HepG2 (cell line): ENCODE measurements at regions not wholly inside any gene's neighbourhood (a gene's known extent, or its start where the extent isn't known, plus 50 kb on each side); places are given as distances from the start of the nearest gene placed in this dataset.

Experiments used
- CSRNP1 ChIP-seq: sonication (generic); formaldehyde crosslinking; IDR thresholded peaks from 2 replicates; pipeline ENCODE4 v1.8.1; 2023; ENCODE audit warnings: mild to moderate bottlenecking, missing genetic modification reagents
- DBP ChIP-seq: sonication (generic); formaldehyde crosslinking; IDR thresholded peaks from 2 replicates; pipeline ENCODE4 v1.4.0; 2020; ENCODE audit warnings: missing genetic modification reagents; ENCODE audit errors: not compliant biosample characterization
- ELF1 ChIP-seq: sonication (generic); formaldehyde crosslinking; IDR thresholded peaks from 2 replicates; pipeline ENCODE4 v1.4.0; 2020; ENCODE audit warnings: missing genetic modification reagents
- HOXA3 ChIP-seq: sonication (generic); formaldehyde crosslinking; IDR thresholded peaks from 2 replicates; pipeline ENCODE4 v1.5.0; 2020; ENCODE audit warnings: missing genetic modification reagents
- IRF2 ChIP-seq: IDR thresholded peaks from 2 replicates; pipeline ENCODE4 v1.6.1; 2018; ENCODE audit warnings: missing genetic modification reagents, missing compliant biosample characterization
- IRF9 ChIP-seq: sonication (generic); formaldehyde crosslinking; IDR thresholded peaks from 2 replicates; pipeline ENCODE4 v1.8.0; 2022; ENCODE audit warnings: missing genetic modification reagents, mild to moderate bottlenecking, borderline replicate concordance
- MATR3 ChIP-seq: sonication (generic); formaldehyde crosslinking; IDR thresholded peaks from 2 replicates; pipeline ENCODE4 v1.4.0; 2020; ENCODE audit warnings: missing genetic modification reagents
- NR1H2 ChIP-seq: sonication (generic); formaldehyde crosslinking; IDR thresholded peaks from 2 replicates; pipeline ENCODE4 v1.8.1; 2022; ENCODE audit warnings: low read depth, missing genetic modification reagents, borderline replicate concordance
- PAF1 ChIP-seq: IDR thresholded peaks from 2 replicates; pipeline ENCODE4 v1.6.1; 2016; ENCODE audit warnings: missing genetic modification reagents, missing compliant biosample characterization
- SMAD9 ChIP-seq: sonication (generic); formaldehyde crosslinking; IDR thresholded peaks from 2 replicates; pipeline ENCODE4 v1.5.1; 2020; ENCODE audit warnings: mild to moderate bottlenecking, missing genetic modification reagents
- ZBTB26 ChIP-seq: IDR thresholded peaks from 2 replicates; pipeline ENCODE4 v1.6.1; 2016; ENCODE audit warnings: missing compliant biosample characterization, missing genetic modification reagents, borderline replicate concordance
- ZBTB7A ChIP-seq: sonication (generic); formaldehyde crosslinking; IDR thresholded peaks from 2 replicates; pipeline ENCODE4 v1.8.0; 2022; ENCODE audit warnings: mild to moderate bottlenecking, missing genetic modification reagents
- ZMYM3 ChIP-seq: sonication (generic); formaldehyde crosslinking; IDR thresholded peaks from 2 replicates; pipeline ENCODE4 v1.5.1; 2020; ENCODE audit warnings: mild to moderate bottlenecking, missing genetic modification reagents
- ZNF124 ChIP-seq: sonication (generic); formaldehyde crosslinking; IDR thresholded peaks from 2 replicates; pipeline ENCODE4 v1.4.0; 2020; ENCODE audit warnings: missing genetic modification reagents
- ZNF207 ChIP-seq: fragments of 450-650 bp; IDR thresholded peaks from 2 replicates; pipeline ENCODE4 v1.6.1; 2016; ENCODE audit warnings: antibody characterized with exemption, borderline replicate concordance
- ZNF24 ChIP-seq: fragments of 450-650 bp; IDR thresholded peaks from 2 replicates; pipeline ENCODE4 v1.6.1; 2017; ENCODE audit warnings: antibody characterized with exemption, mild to moderate bottlenecking
- ZNF281 ChIP-seq: sonication (generic); formaldehyde crosslinking; IDR thresholded peaks from 2 replicates; pipeline ENCODE4 v1.4.0; 2020; ENCODE audit warnings: missing genetic modification reagents, borderline replicate concordance
- ZNF337 ChIP-seq: sonication (generic); formaldehyde crosslinking; IDR thresholded peaks from 2 replicates; pipeline ENCODE4 v1.5.1; 2020; ENCODE audit warnings: missing genetic modification reagents, low read depth, mild to moderate bottlenecking, borderline replicate concordance
- ZNF501 ChIP-seq: sonication (generic); formaldehyde crosslinking; IDR thresholded peaks from 2 replicates; pipeline ENCODE4 v1.5.1; 2020; ENCODE audit warnings: mild to moderate bottlenecking, moderate library complexity, missing genetic modification reagents
- ZNF558 ChIP-seq: sonication (generic); formaldehyde crosslinking; IDR thresholded peaks from 2 replicates; pipeline ENCODE4 v1.9.0; 2022; ENCODE audit warnings: mild to moderate bottlenecking, missing genetic modification reagents, borderline replicate concordance
- ZNF598 ChIP-seq: sonication (generic); formaldehyde crosslinking; IDR thresholded peaks from 2 replicates; pipeline ENCODE4 v1.5.1; 2020; ENCODE audit warnings: mild to moderate bottlenecking, missing genetic modification reagents, borderline replicate concordance
- ZNF629 ChIP-seq: sonication (generic); formaldehyde crosslinking; conservative IDR thresholded peaks from 2 replicates; pipeline ENCODE4 v1.5.0; 2020; ENCODE audit warnings: missing genetic modification reagents
- ZNF678 ChIP-seq: sonication (generic); formaldehyde crosslinking; IDR thresholded peaks from 2 replicates; pipeline ENCODE4 v1.4.0; 2020; ENCODE audit warnings: mild to moderate bottlenecking, missing genetic modification reagents

- TF ChIP-seq IRF9 (CRISPR knock-in tag) (no peak), CSRNP1 (CRISPR knock-in tag) (peak; percentile 47; the same call in 1 of the 2 replicates), ZNF124 (CRISPR knock-in tag) (peak; percentile 68; the same call in 1 of the 2 replicates), PAF1 (CRISPR knock-in tag) (no peak), ELF1 (CRISPR knock-in tag) (peak; percentile 42; the same call in 1 of the 2 replicates), ZNF24 (0 out of 2 replicates have a peak, but pooled peaks have one; percentile 41), SMAD9 (CRISPR knock-in tag) (no peak), ZNF207 (no peak), HOXA3 (CRISPR knock-in tag) (peak; percentile 80), ZNF501 (CRISPR knock-in tag) (no peak; the same call in 1 of the 2 replicates), ZNF558 (CRISPR knock-in tag) (no peak), ZBTB26 (CRISPR knock-in tag) (no peak), ZBTB7A (no peak), ZNF281 (peak; percentile 62; the same call in 1 of the 2 replicates), ZMYM3 (CRISPR knock-in tag) (no peak), ZNF678 (CRISPR knock-in tag) (no peak), MATR3 (no peak), ZNF629 (CRISPR knock-in tag) (peak; percentile 53; the same call in 1 of the 2 replicates), IRF2 (CRISPR knock-in tag) (peak; percentile 90), ZNF598 (CRISPR knock-in tag) (no peak), NR1H2 (CRISPR knock-in tag) (no peak), DBP (no peak), ZNF337 (CRISPR knock-in tag) (no peak)
Observed at GRCh38 chr2:167814881-167815718, 432.3 kb downstream of the STK39 start (continued).
